ENCODE measurements at regions not wholly inside any gene's neighbourhood (a gene's known extent, or its start where the extent isn't known, plus 50 kb on each side); places are given as distances from the start of the nearest gene placed in this dataset.

DNA sequence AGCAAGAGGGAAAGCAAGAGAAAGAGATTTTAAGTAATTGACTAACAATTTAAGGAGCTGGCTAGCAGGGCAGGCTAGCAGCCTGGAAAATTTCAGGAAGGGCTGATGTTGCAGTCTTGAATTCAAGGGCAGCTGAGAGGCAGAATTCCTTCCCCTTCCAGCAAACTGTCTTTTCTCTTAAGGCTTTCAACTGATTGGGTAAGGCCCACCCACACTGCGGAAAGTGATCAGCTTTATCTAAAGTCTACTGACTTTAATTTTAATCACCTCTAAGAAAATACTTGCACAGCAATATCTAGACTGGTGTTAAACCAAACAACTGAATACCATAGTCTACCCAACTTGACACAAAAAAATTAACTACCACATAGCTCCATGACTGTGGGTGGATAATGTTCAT is 303.9 kb downstream of the FZD1 start:
- TF ChIP-seq, protein P1, sequence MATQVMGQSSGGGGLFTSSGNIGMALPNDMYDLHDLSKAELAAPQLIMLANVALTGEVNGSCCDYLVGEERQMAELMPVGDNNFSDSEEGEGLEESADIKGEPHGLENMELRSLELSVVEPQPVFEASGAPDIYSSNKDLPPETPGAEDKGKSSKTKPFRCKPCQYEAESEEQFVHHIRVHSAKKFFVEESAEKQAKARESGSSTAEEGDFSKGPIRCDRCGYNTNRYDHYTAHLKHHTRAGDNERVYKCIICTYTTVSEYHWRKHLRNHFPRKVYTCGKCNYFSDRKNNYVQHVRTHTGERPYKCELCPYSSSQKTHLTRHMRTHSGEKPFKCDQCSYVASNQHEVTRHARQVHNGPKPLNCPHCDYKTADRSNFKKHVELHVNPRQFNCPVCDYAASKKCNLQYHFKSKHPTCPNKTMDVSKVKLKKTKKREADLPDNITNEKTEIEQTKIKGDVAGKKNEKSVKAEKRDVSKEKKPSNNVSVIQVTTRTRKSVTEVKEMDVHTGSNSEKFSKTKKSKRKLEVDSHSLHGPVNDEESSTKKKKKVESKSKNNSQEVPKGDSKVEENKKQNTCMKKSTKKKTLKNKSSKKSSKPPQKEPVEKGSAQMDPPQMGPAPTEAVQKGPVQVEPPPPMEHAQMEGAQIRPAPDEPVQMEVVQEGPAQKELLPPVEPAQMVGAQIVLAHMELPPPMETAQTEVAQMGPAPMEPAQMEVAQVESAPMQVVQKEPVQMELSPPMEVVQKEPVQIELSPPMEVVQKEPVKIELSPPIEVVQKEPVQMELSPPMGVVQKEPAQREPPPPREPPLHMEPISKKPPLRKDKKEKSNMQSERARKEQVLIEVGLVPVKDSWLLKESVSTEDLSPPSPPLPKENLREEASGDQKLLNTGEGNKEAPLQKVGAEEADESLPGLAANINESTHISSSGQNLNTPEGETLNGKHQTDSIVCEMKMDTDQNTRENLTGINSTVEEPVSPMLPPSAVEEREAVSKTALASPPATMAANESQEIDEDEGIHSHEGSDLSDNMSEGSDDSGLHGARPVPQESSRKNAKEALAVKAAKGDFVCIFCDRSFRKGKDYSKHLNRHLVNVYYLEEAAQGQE (IDR thresholded peaks at IDR 0.05; ENCODE audit: low read depth), result no peak
- TF ChIP-seq TAF1 (IDR thresholded peaks at IDR 0.05; ENCODE audit: low read depth) (no peak), EP300 (IDR thresholded peaks at IDR 0.05; ENCODE audit: borderline replicate concordance) (no peak), YY1 (IDR thresholded peaks at IDR 0.05; ENCODE audit: low read depth) (no peak), FOXM1 (IDR thresholded peaks at IDR 0.05; ENCODE audit: borderline replicate concordance, low read depth) (no peak), TCF12 (IDR thresholded peaks at IDR 0.05; ENCODE audit: low read depth) (no peak), CREB1 (IDR thresholded peaks at IDR 0.05; ENCODE audit: low read depth) (no peak), EGR1 (IDR thresholded peaks at IDR 0.05) (no peak), CEBPB (IDR thresholded peaks at IDR 0.05) (no peak), RAD21 (IDR thresholded peaks at IDR 0.05; ENCODE audit: low read depth) (no peak), ZBTB7A (IDR thresholded peaks at IDR 0.05; ENCODE audit: low read depth) (no peak)
- TF ChIP-seq, protein P2, sequence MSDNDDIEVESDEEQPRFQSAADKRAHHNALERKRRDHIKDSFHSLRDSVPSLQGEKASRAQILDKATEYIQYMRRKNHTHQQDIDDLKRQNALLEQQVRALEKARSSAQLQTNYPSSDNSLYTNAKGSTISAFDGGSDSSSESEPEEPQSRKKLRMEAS (IDR thresholded peaks at IDR 0.05), result no peak

Data from Ishikawa (cell line).